ENCODE measurements at regions not wholly inside any gene's neighbourhood (a gene's known extent, or its start where the extent isn't known, plus 50 kb on each side); places are given as distances from the start of the nearest gene placed in this dataset.

DNA sequence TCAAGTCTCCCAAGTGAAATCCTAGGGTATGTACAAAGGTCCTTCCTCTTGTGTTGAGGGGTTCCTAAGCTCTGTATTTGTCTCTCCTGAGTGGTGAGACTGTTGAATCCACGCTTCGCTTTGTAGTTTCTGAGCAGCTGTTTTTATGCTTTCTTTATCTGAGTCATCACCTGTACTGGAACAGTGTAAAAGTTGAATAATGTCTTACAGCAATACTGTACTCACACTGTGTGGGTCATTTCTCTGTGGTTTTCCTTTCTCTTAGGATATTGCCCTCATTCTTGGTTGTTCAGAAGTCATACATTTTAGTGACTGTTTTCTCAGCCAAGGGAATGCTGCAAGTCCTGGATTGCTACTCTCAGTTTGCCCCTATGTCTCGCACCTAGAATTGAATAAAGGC lies 1596.6 kb downstream of the SLITRK5 start:
- Histone ChIP-seq H3K9me3 (ENCODE audit: low read depth, low read length) (no peaks in the 10 kb centered on the region), H3K9ac (ENCODE audit: insufficient read length) (no peak overlapping the region), H3K4me3 (no peak overlapping the region), H3K36me3 (ENCODE audit: insufficient read depth, low read length) (no peaks in the 10 kb centered on the region), H3K27ac (no peak overlapping the region)
- DNase-seq (ENCODE audit: low read depth, low spot score): no peak
- TF ChIP-seq FOXP2 (optimal IDR thresholded peaks at IDR 0.05; ENCODE audit: control extremely low read depth, extremely low read length, insufficient read depth): no peak

DNA sequence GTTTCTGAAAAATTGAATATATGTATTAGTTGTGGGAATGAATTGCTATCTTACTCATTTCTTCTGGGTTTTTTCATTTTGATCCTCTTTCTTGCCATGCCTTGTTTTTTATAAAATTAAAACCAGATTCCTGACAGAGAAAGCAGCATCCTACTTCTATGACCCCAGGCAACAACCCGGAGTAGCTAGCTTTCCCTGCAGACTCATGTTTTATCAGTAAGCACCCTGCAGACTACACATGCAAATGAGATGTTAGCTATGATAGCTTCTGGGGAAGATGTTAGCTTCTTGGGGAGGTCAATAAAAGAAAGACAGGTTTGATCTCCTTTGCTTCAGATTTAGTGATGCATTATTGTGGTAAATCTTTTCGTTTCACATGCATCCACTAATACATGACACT lies 1598.6 kb downstream of the SLITRK5 start:
- DNase-seq (ENCODE audit: low read depth, low spot score): peak; percentile 88
- Histone ChIP-seq H3K9me3 (ENCODE audit: low read depth, low read length) (no peaks in the 10 kb centered on the region), H3K36me3 (ENCODE audit: insufficient read depth, low read length) (no peaks in the 10 kb centered on the region), H3K27ac (peak overlapping the region; percentile 90), H3K9ac (ENCODE audit: insufficient read length) (no peak overlapping the region), H3K4me3 (peak overlapping the region; percentile 69)
- TF ChIP-seq POLR2AphosphoS5 (IDR thresholded peaks at IDR 0.05; ENCODE audit: borderline replicate concordance, low read depth, low read length) (no peak), FOXP2 (optimal IDR thresholded peaks at IDR 0.05; ENCODE audit: control extremely low read depth, extremely low read length, insufficient read depth) (peak; percentile 79)

DNA sequence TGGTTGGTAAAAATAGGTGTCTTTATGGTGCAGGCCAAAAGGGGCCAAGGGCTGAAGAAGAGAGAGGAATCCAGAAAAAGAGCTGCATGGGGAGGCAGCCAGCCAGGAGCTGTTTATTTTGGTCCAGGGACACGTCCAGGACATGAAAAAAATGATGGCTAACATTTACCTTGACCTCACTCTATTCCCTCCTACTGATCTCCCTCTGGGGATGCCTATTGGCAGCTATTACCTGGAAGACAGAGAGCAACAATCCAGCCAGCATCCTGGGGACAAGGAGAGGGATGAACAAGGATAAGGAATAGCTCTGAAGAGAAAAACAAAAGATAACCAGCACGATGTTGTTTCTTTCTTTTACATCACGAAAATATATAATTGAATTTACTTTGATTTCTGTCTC lies 1599.6 kb downstream of the SLITRK5 start:
- H3K36me3 ChIP-seq (ENCODE audit: insufficient read depth, low read length): no peaks in the 10 kb centered on the region
- no peaks in the 10 kb centered on the region for H3K9me3 ChIP-seq (ENCODE audit: low read depth, low read length)
- H3K27ac ChIP-seq: no peak overlapping the region
- no peak for TF ChIP-seq FOXP2 (optimal IDR thresholded peaks at IDR 0.05; ENCODE audit: control extremely low read depth, extremely low read length, insufficient read depth)
- no peak for TF ChIP-seq EZH2 (IDR thresholded peaks at IDR 0.05)
- no peak for TF ChIP-seq POLR2AphosphoS5 (IDR thresholded peaks at IDR 0.05; ENCODE audit: borderline replicate concordance, low read depth, low read length)
- H3K9ac ChIP-seq (ENCODE audit: insufficient read length): no peak overlapping the region
- no peak overlapping the region for H3K4me3 ChIP-seq
- DNase-seq (ENCODE audit: low read depth, low spot score): no peak

DNA sequence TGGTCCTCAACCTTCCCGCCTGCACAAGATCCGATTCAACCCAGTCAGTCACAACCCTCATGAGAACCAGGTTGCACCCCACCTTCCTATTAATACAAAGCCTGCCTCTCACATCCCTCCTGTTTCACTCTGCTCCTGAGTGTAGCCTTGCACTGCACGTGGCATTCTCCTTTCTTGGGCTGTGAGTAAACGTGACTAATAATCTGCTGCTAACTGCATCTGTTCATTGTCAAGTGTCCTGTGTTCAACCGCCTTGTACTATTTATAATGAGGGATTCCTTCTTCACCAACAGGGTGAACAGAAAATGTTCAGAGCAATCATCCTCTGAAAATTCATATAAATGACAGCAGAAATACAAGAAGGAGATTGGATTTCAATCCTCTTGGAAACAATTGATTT lies 1608.2 kb downstream of the SLITRK5 start:
- no peak for DNase-seq (ENCODE audit: low read depth, low spot score)
- TF ChIP-seq EZH2 (IDR thresholded peaks at IDR 0.05) (no peak), FOXP2 (optimal IDR thresholded peaks at IDR 0.05; ENCODE audit: control extremely low read depth, extremely low read length, insufficient read depth) (no peak), POLR2AphosphoS5 (IDR thresholded peaks at IDR 0.05; ENCODE audit: borderline replicate concordance, low read depth, low read length) (no peak)
- Histone ChIP-seq H3K9ac (ENCODE audit: insufficient read length) (no peak overlapping the region), H3K9me3 (ENCODE audit: low read depth, low read length) (no peaks in the 10 kb centered on the region), H3K27ac (no peak overlapping the region), H3K36me3 (ENCODE audit: insufficient read depth, low read length) (no peaks in the 10 kb centered on the region), H3K4me3 (no peak overlapping the region)

DNA sequence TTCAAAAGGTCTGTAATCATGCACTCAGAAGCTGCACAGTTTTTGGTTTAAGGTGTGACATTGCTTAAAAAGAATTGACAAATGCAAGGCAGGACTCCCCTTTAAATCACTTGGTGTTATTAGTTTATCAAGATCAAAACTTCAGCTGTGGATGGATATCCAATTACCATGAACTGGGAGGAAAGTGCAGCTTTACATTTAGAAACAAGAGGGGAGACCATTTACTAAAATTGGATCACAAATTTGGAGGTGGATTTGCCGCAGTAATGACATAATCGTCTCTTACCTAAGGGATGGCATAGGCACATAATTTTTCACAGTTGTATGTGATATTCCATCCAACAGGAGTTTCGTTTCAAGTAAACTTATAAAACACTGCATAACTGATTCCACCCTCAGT lies 1610.2 kb downstream of the SLITRK5 start:
- TF ChIP-seq EZH2 (IDR thresholded peaks at IDR 0.05) (no peak), POLR2AphosphoS5 (IDR thresholded peaks at IDR 0.05; ENCODE audit: borderline replicate concordance, low read depth, low read length) (no peak), FOXP2 (optimal IDR thresholded peaks at IDR 0.05; ENCODE audit: control extremely low read depth, extremely low read length, insufficient read depth) (no peak)
- no peaks in the 10 kb centered on the region for H3K9me3 ChIP-seq (ENCODE audit: low read depth, low read length)
- DNase-seq (ENCODE audit: low read depth, low spot score): no peak
- no peak overlapping the region for H3K27ac ChIP-seq
- no peak overlapping the region for H3K4me3 ChIP-seq
- H3K36me3 ChIP-seq (ENCODE audit: insufficient read depth, low read length): no peaks in the 10 kb centered on the region
- H3K9ac ChIP-seq (ENCODE audit: insufficient read length): no peak overlapping the region

DNA sequence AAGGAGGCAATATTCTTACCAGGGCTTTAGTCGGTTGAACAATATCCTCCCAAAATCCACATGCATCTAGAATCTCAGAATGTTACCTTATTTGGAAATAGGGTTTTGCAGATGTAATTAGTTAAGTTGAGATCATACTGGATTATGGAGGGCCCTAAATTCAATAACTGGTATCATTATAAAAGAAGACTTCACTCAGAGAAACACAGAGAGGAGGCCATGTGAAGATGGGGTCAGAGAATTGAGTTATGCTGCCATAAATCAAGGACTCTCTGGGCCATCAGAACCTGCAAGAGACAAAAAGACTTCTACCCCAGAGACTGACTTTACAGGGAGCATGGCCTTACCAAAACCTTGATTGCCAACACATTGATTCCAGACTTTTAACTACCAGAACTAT lies 1611.1 kb downstream of the SLITRK5 start:
- H3K4me3 ChIP-seq: no peak overlapping the region
- TF ChIP-seq FOXP2 (optimal IDR thresholded peaks at IDR 0.05; ENCODE audit: control extremely low read depth, extremely low read length, insufficient read depth) (no peak), POLR2AphosphoS5 (IDR thresholded peaks at IDR 0.05; ENCODE audit: borderline replicate concordance, low read depth, low read length) (no peak), EZH2 (IDR thresholded peaks at IDR 0.05) (no peak)
- H3K9me3 ChIP-seq (ENCODE audit: low read depth, low read length): no peaks in the 10 kb centered on the region
- H3K27ac ChIP-seq: no peak overlapping the region
- no peaks in the 10 kb centered on the region for H3K36me3 ChIP-seq (ENCODE audit: insufficient read depth, low read length)
- no peak overlapping the region for H3K9ac ChIP-seq (ENCODE audit: insufficient read length)
- DNase-seq (ENCODE audit: low read depth, low spot score): no peak

DNA sequence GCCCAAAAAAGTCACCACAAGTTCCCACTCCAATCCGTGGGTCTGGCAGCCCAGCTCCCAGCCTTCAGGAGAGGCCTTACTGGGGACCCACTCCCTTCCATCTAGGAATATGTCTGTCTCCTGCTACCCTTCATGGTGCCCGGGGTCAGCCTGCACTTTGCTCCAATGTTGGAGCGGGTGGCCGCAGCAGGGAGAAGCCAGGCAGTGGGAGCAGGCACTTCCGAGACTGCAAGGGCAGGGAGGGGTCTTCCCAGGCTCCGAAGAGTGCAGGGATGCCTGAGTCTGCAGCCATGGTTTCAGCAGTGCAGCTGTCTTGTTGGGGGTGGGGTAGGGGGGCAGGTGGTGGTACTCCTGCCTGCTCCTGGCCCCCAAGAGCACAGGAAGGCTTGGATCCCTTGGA lies 1616.2 kb downstream of the SLITRK5 start:
- DNase-seq (ENCODE audit: low read depth, low spot score): no peak
- Histone ChIP-seq H3K36me3 (ENCODE audit: insufficient read depth, low read length) (no peaks in the 10 kb centered on the region), H3K9me3 (ENCODE audit: low read depth, low read length) (no peaks in the 10 kb centered on the region; the same call in 1 of the 2 replicates), H3K9ac (ENCODE audit: insufficient read length) (no peak overlapping the region), H3K27ac (no peak overlapping the region), H3K4me3 (no peak overlapping the region)
- TF ChIP-seq POLR2AphosphoS5 (IDR thresholded peaks at IDR 0.05; ENCODE audit: borderline replicate concordance, low read depth, low read length) (no peak), FOXP2 (optimal IDR thresholded peaks at IDR 0.05; ENCODE audit: control extremely low read depth, extremely low read length, insufficient read depth) (no peak), EZH2 (IDR thresholded peaks at IDR 0.05) (no peak)

DNA sequence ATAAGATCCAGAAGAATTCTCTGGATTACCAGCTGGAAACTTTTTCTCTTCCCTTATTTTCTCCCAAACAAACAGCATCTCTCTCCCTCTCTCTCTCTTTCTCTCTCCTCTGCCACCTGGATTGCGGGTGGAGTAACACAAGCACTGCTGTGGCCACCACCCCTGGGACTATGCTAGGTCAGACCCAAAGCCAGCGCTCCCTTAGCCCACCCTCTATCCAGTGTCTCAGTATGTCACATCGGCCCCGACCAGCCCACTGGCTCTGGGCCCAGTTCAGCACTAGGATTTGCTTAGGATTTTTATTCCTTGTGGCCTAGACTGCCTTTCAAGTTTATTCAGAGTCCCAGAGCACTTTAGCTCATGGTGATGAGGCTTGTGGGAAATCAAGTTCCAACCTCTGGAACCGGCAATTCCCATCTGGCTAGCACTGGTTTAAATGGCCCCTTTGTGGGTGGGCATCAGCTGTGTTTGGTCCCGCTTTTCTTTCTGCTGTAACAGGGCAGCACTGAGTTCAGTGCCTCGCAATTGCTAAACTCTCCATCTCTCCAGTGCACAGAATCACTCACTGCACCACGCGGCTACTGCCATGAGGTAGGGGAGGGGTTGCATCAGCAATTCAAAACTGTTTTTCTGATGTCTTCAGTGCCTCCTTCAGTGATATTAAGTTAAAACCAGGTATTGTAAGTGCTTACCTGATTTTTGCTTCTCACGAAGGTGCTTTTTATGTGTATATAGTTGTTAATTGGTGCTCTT lies 1623.1 kb downstream of the SLITRK5 start:
- TF ChIP-seq POLR2AphosphoS5 (IDR thresholded peaks at IDR 0.05; ENCODE audit: borderline replicate concordance, low read depth, low read length) (no peak), EZH2 (IDR thresholded peaks at IDR 0.05) (no peak), FOXP2 (optimal IDR thresholded peaks at IDR 0.05; ENCODE audit: control extremely low read depth, extremely low read length, insufficient read depth) (no peak)

DNA sequence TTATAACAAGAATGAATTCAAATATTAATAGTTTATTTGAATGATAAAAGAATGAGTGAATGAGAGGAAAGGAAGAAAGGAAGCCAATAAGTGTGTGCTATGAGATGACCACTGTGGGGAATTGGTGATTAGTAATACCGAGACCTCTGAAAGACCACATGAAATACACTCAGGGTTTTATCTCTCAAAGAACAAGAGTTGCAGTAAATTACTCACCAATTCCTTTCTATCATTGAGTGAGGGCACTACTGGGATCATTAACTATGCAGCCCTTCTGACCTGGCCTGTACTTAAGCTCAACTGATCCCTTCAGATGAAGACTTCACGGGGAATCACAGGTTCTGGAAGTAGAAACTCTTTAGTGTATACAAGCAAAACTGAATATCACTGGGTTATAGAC lies 1636.1 kb downstream of the SLITRK5 start:
- Histone ChIP-seq H3K36me3 (ENCODE audit: insufficient read depth, low read length) (no peaks in the 10 kb centered on the region), H3K27ac (no peak overlapping the region), H3K9ac (ENCODE audit: insufficient read length) (no peak overlapping the region), H3K4me3 (no peak overlapping the region), H3K9me3 (ENCODE audit: low read depth, low read length) (0 out of 2 replicates have a peak, but pooled peaks cover under 1% of the 10 kb centered on the region)
- no peak for DNase-seq (ENCODE audit: low read depth, low spot score)
- no peak for TF ChIP-seq EZH2 (IDR thresholded peaks at IDR 0.05)
- no peak for TF ChIP-seq FOXP2 (optimal IDR thresholded peaks at IDR 0.05; ENCODE audit: control extremely low read depth, extremely low read length, insufficient read depth)
- no peak for TF ChIP-seq POLR2AphosphoS5 (IDR thresholded peaks at IDR 0.05; ENCODE audit: borderline replicate concordance, low read depth, low read length)

More for the DNA sequence above, 1623.1 kb downstream of the SLITRK5 start:
- Histone ChIP-seq H3K27ac (no peak overlapping the region), H3K9ac (ENCODE audit: insufficient read length) (no peak overlapping the region), H3K4me3 (no peak overlapping the region), H3K36me3 (ENCODE audit: insufficient read depth, low read length) (no peaks in the 10 kb centered on the region), H3K9me3 (ENCODE audit: low read depth, low read length) (no peaks in the 10 kb centered on the region; the same call in 1 of the 2 replicates)
- no peak for DNase-seq (ENCODE audit: low read depth, low spot score)
